Lower lobe of right lung (tissue), 2 donors: ENCODE measurements at regions not wholly inside any gene's neighbourhood (a gene's known extent, or its start where the extent isn't known, plus 50 kb on each side); places are given as distances from the start of the nearest gene placed in this dataset.

Experiments
- ATAC-seq, 2 donors: fragments of 200-7000 bp; cut with Tn5 transposase; one replicate each; pipeline ENCODE4 v1.9.1; 2020 to 2022; ENCODE audit warnings: mild to moderate bottlenecking in 2 of 2, moderate library complexity in 2 of 2
- DNase-seq: peaks from one replicate; pipeline ENCODE4 v3.0.0-alpha.2; 2020
- H3K27ac ChIP-seq: fragments of 200-600 bp; one replicate; pipeline ENCODE4 v1.8.0; 2022
- H3K27me3 ChIP-seq: fragments of 200-600 bp; one replicate; pipeline ENCODE4 v1.8.0; 2022; ENCODE audit warnings: low read depth
- H3K36me3 ChIP-seq: fragments of 200-600 bp; one replicate; pipeline ENCODE4 v1.8.0; 2022; ENCODE audit warnings: mild to moderate bottlenecking
- H3K4me1 ChIP-seq: fragments of 200-600 bp; one replicate; pipeline ENCODE4 v1.8.0; 2022
- H3K4me3 ChIP-seq: fragments of 200-600 bp; one replicate; pipeline ENCODE4 v1.8.0; 2022; ENCODE audit warnings: mild to moderate bottlenecking
- H3K9me3 ChIP-seq: fragments of 200-600 bp; one replicate; pipeline ENCODE4 v1.8.0; 2022
- intact Hi-C: fragments of 100-400 bp; cut with DNase I; formaldehyde crosslinking; loops from one replicate; pipeline ENCODE4 v1.11.0; 2022
- TF ChIP-seq, protein P1 (sequence below): fragments of 200-600 bp; IDR thresholded peaks from one replicate; pipeline ENCODE4 v1.8.0; 2022; ENCODE audit warnings: antibody characterized with exemption, mild to moderate bottlenecking
- donor health status: DM: no; HTN: yes; CAD: no; lungs with severe emphysema.

DNA sequence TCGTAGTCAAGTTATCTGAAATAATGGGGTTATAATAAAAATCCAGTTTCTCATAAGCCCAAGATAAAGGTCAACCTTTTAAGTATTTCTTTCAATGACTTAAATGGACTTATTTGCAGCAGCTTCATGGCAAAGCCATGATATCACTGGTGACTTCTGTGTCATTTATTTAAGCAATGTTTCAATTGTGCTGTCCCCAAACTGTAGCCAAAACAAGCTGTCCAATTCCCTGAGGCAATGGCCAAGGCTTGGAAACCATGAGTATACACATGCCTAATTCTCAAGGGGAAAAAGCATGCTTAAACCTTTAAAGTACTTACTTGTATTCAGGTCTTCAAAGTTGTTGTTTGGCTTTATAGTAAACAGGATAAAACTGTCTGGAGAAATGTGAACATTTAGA, 376.4 kb upstream of the TNC start:
- Histone ChIP-seq H3K9me3 (no peaks in the 10 kb centered on the region), H3K4me3 (no peak overlapping the region), H3K4me1 (no peaks in the 10 kb centered on the region), H3K27ac (no peak overlapping the region), H3K36me3 (no peaks in the 10 kb centered on the region), H3K27me3 (no peaks in the 10 kb centered on the region)
- DNase-seq (no peak), ATAC-seq (no peak)
- TF ChIP-seq, protein P1, sequence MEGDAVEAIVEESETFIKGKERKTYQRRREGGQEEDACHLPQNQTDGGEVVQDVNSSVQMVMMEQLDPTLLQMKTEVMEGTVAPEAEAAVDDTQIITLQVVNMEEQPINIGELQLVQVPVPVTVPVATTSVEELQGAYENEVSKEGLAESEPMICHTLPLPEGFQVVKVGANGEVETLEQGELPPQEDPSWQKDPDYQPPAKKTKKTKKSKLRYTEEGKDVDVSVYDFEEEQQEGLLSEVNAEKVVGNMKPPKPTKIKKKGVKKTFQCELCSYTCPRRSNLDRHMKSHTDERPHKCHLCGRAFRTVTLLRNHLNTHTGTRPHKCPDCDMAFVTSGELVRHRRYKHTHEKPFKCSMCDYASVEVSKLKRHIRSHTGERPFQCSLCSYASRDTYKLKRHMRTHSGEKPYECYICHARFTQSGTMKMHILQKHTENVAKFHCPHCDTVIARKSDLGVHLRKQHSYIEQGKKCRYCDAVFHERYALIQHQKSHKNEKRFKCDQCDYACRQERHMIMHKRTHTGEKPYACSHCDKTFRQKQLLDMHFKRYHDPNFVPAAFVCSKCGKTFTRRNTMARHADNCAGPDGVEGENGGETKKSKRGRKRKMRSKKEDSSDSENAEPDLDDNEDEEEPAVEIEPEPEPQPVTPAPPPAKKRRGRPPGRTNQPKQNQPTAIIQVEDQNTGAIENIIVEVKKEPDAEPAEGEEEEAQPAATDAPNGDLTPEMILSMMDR, result no peak
- intact Hi-C loops, result no loop called here

DNA sequence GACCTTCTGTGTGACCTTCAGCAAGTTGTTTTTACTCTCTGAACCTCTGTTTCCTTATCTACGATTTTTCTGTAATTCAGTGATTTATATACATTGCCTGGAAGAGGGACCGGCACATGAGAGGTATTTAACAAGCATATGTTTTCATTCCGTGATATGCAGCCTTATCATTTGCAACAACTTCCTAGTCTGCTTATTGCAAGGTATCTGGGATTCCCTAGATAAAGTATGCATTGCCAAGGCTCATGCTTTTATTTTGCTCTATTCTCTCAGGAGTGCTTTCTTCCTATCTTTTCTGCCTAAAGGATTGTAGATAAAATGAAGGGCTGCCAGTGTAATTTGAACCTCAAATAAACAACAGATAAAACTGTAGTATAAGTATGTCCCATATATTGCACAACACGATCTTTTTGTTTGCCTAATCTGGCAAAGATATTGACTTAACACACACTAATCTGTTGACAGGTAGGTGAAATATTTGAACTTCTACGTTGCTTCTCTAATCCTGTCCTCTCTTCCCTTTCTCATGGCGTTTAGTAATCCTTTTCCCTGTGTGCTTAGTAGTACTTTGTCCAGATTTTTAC, 377.2 kb upstream of the TNC start:
- Histone ChIP-seq H3K27ac (no peak overlapping the region), H3K27me3 (no peaks in the 10 kb centered on the region), H3K9me3 (no peaks in the 10 kb centered on the region), H3K4me3 (no peak overlapping the region), H3K36me3 (no peaks in the 10 kb centered on the region), H3K4me1 (no peaks in the 10 kb centered on the region)
- no peak for DNase-seq
- intact Hi-C loops, result no loop called here
- no peak for ATAC-seq
- TF ChIP-seq, protein P1, result no peak

DNA sequence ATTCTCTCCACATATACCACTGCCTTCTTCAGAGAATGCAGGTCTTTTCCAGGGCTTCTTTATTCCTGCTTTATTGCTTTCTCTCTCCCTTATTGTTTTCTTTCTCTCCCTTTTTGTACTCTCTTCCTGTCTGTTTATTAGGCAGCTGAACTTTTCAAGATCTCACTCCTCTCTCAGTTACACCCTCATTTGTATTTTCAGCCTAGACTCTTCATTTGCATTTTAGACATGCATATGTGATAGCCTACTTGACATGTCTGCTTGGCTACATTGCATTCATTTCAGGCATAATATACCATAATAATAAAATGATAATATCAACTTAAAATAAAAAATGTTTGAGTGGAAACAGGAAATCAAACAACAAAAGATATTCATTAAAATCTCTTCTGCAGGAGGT, 377.9 kb upstream of the TNC start:
- ATAC-seq, result no peak

DNA sequence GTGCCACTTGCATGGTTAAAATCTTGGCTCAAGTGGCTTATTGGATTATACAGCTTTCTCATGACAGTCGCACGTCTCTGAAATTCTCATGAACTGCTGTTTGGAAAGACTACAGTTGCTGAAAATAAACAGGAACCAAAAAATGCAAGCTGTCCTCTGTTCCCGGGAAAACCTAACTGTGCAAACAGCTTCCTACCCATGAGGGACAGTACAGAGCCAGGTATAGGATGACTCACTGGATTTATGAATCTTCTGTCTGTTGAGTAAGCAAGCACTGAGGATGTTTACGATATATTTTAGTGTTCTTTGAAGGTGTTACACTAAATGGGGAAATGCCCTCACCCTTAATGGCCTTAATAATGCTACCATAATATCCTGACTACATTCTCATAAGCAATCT, 380.3 kb upstream of the TNC start:
- intact Hi-C loops, result no loop called here
- no peaks in the 10 kb centered on the region for H3K9me3 ChIP-seq
- no peak overlapping the region for H3K4me3 ChIP-seq
- H3K27me3 ChIP-seq, result no peaks in the 10 kb centered on the region
- ATAC-seq, result no peak
- H3K4me1 ChIP-seq, result no peaks in the 10 kb centered on the region
- H3K36me3 ChIP-seq, result no peaks in the 10 kb centered on the region
- TF ChIP-seq, protein P1, result no peak
- DNase-seq, result no peak
- no peak overlapping the region for H3K27ac ChIP-seq

More for the DNA sequence above, 377.9 kb upstream of the TNC start:
- Histone ChIP-seq H3K4me1 (no peaks in the 10 kb centered on the region), H3K27me3 (no peaks in the 10 kb centered on the region), H3K36me3 (no peaks in the 10 kb centered on the region), H3K4me3 (no peak overlapping the region), H3K27ac (no peak overlapping the region), H3K9me3 (no peaks in the 10 kb centered on the region)
- intact Hi-C loops, result no loop called here
- no peak for DNase-seq
- TF ChIP-seq, protein P1, result no peak

DNA sequence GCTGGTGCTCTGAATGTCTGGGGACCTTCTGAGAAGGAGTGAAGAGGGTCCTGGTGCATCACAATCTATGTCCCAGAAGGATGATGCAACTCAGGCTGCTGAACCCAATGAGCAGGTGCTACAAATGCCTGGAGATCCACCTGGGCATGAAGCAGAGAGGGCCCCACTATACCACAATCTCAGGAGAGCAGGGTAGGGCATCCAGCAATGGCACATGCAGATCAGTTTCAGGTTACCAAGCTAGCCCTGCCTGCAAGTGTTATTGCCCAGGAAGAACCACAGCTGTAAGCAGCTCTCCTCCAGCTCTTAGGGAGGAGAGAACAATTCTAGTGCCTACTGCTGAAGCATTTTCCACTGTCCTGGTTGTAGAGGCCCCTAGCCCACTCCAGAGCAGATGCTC, 389.2 kb upstream of the TNC start:
- Histone ChIP-seq H3K4me1 (no peaks in the 10 kb centered on the region), H3K27me3 (no peaks in the 10 kb centered on the region), H3K27ac (no peak overlapping the region), H3K9me3 (no peaks in the 10 kb centered on the region), H3K36me3 (no peaks in the 10 kb centered on the region), H3K4me3 (no peak overlapping the region)
- ATAC-seq (no peak), DNase-seq (no peak)
- TF ChIP-seq, protein P1, result no peak
- intact Hi-C loops, result no loop called here

DNA sequence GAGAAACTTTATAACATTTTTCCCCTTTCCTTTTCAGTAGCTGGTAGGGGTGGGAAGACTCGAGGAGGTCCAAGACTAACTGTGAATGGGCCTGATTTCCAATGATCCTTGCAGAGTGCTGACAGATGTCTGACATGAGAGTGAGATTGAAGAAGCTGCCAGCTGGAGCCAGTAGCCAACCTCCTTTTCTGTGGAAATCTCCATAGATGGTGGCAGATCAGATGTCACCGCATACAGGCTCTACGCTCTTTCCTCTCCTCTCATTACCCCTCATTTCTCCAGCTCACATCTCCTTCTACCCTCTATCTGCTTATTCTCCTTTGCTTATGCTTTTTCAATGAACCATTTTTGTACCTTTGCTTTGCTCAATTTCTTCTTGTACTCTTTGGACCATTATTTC, 395.2 kb upstream of the TNC start:
- no peaks in the 10 kb centered on the region for H3K27me3 ChIP-seq
- no peak overlapping the region for H3K27ac ChIP-seq
- no peaks in the 10 kb centered on the region for H3K9me3 ChIP-seq
- DNase-seq (no peak), ATAC-seq (no peak)
- H3K4me3 ChIP-seq, result no peak overlapping the region
- no peaks in the 10 kb centered on the region for H3K36me3 ChIP-seq
- TF ChIP-seq, protein P1, result no peak
- no peaks in the 10 kb centered on the region for H3K4me1 ChIP-seq
- intact Hi-C loops, result no loop called here
